SJCRH30 (cell line): ENCODE measurements at regions not wholly inside any gene's neighbourhood (a gene's known extent, or its start where the extent isn't known, plus 50 kb on each side); places are given as distances from the start of the nearest gene placed in this dataset.

ENCODE experiments used
- DNase-seq, 2 experiments: peaks; one replicate each; pipeline ENCODE4 v3.0.0-alpha.2; 2015 to 2020
- H3K27ac ChIP-seq: fragments of 250-450 bp; sonication (Bioruptor Pico); 2 replicates; pipeline ENCODE4 v1.5.1; 2020; ENCODE audit warnings: mild to moderate bottlenecking, moderate library complexity
- H3K27me3 ChIP-seq: fragments of 250-450 bp; sonication (Bioruptor Pico); 2 replicates; pipeline ENCODE4 v1.5.1; 2020; ENCODE audit warnings: mild to moderate bottlenecking, moderate library complexity
- H3K36me3 ChIP-seq: fragments of 250-450 bp; sonication (Bioruptor Pico); 2 replicates; pipeline ENCODE4 v1.5.1; 2020; ENCODE audit warnings: mild to moderate bottlenecking, moderate library complexity
- H3K4me1 ChIP-seq: fragments of 250-450 bp; sonication (Bioruptor Pico); 2 replicates; pipeline ENCODE4 v1.5.1; 2020; ENCODE audit warnings: mild to moderate bottlenecking, moderate library complexity
- H3K4me3 ChIP-seq: fragments of 250-450 bp; sonication (Bioruptor Pico); 2 replicates; pipeline ENCODE4 v1.5.1; 2020; ENCODE audit warnings: mild to moderate bottlenecking, moderate library complexity
- H3K9me3 ChIP-seq: fragments of 250-450 bp; sonication (Bioruptor Pico); replicated peaks from 2 replicates; pipeline ENCODE4 v1.5.1; 2020; ENCODE audit warnings: mild to moderate bottlenecking, moderate library complexity

GRCh38 chr2:240227538-240228428, 87.3 kb upstream of the OTOS start:
- Histone ChIP-seq H3K9me3 (peaks cover 10% of the 10 kb centered on the region), H3K27ac (no peak overlapping the region), H3K4me1 (peaks cover 12% of the 10 kb centered on the region), H3K4me3 (no peak overlapping the region), H3K27me3 (peaks cover 5% of the 10 kb centered on the region; the same call in 1 of the 2 replicates), H3K36me3 (no peaks in the 10 kb centered on the region)
- peak in 1 of 2 experiments; percentile 2 for DNase-seq

DNA sequence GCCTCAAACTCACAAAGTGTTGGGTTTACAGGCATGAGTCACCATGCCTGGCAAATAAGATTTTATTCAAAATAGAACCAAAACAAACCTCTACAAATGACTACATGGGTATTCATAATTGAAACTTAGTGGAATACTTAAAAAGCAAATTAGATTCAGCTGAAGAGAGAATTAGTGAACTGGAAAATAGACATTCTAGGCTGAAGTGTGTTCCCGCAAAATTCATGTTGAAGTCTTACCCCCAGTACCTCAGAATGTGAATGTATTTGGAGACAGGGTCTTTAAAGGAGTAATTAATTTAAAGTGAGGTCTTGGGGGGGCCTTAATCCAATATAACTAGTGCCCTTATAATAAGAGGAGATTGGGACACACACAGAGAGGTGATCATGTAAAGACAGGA, 88.5 kb upstream of the OTOS start:
- DNase-seq, result no peak
- no peaks in the 10 kb centered on the region for H3K36me3 ChIP-seq
- H3K27ac ChIP-seq, result no peak overlapping the region
- H3K27me3 ChIP-seq, result no peaks in the 10 kb centered on the region; the same call in 1 of the 2 replicates
- no peak overlapping the region for H3K4me3 ChIP-seq
- peaks cover 12% of the 10 kb centered on the region for H3K4me1 ChIP-seq
- H3K9me3 ChIP-seq, result peaks cover 10% of the 10 kb centered on the region

DNA sequence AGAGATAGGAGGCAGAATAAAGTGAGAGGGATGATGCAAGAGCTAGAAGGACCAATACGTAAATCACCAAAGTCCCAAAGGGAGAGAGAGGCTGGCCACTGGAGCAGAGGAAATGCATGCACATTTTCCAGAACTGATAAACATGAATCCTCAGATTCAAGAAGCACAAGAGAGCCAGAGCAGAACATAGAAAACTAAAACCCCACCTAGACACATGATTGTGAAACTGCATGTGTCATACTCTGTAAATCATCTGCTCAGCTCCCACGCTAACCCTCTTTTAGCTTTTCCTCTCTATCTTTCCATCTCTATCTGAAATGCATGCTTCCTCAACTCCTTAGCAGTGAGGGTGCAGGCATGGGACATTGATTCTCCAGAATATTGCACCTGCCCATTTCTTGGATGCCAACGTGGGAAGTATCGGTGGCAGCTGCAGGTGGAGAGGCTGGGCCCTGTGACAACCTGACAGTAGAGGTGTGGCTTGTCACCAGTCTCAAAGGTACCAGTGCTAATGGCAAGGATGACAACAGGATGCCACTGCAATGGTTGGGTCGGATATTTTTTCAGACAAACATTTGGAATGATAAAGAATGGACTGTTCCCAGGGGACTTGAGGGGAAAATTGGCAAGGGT, 89.3 kb upstream of the OTOS start:
- Histone ChIP-seq H3K27ac (no peak overlapping the region), H3K36me3 (no peaks in the 10 kb centered on the region), H3K9me3 (peaks cover 10% of the 10 kb centered on the region), H3K4me3 (no peak overlapping the region), H3K4me1 (peaks cover 12% of the 10 kb centered on the region), H3K27me3 (no peaks in the 10 kb centered on the region)
- DNase-seq, result peak in 1 of 2 experiments; percentile 0

GRCh38 chr2:240230291-240230931, 90.0 kb upstream of the OTOS start:
- Histone ChIP-seq H3K36me3 (no peaks in the 10 kb centered on the region), H3K4me1 (peaks cover 12% of the 10 kb centered on the region), H3K27ac (no peak overlapping the region), H3K4me3 (no peak overlapping the region), H3K27me3 (no peaks in the 10 kb centered on the region), H3K9me3 (peaks cover 10% of the 10 kb centered on the region)
- DNase-seq, result peak in 1 of 2 experiments; percentile 1

- Histone ChIP-seq H3K9me3 (peaks cover 10% of the 10 kb centered on the region), H3K36me3 (no peaks in the 10 kb centered on the region), H3K4me3 (no peak overlapping the region), H3K27me3 (no peaks in the 10 kb centered on the region), H3K27ac (no peak overlapping the region), H3K4me1 (peaks cover 21% of the 10 kb centered on the region)
- peak in 1 of 2 experiments; percentile 1 for DNase-seq
Measured at GRCh38 chr2:240231838-240232244, 91.4 kb upstream of the OTOS start.

GRCh38 chr2:240232264-240232915, 91.9 kb upstream of the OTOS start:
- peaks cover 10% of the 10 kb centered on the region for H3K9me3 ChIP-seq
- H3K36me3 ChIP-seq, result no peaks in the 10 kb centered on the region
- H3K27ac ChIP-seq, result no peak overlapping the region
- DNase-seq, result no peak
- no peaks in the 10 kb centered on the region for H3K27me3 ChIP-seq
- H3K4me3 ChIP-seq, result no peak overlapping the region
- peaks cover 16% of the 10 kb centered on the region for H3K4me1 ChIP-seq

DNA sequence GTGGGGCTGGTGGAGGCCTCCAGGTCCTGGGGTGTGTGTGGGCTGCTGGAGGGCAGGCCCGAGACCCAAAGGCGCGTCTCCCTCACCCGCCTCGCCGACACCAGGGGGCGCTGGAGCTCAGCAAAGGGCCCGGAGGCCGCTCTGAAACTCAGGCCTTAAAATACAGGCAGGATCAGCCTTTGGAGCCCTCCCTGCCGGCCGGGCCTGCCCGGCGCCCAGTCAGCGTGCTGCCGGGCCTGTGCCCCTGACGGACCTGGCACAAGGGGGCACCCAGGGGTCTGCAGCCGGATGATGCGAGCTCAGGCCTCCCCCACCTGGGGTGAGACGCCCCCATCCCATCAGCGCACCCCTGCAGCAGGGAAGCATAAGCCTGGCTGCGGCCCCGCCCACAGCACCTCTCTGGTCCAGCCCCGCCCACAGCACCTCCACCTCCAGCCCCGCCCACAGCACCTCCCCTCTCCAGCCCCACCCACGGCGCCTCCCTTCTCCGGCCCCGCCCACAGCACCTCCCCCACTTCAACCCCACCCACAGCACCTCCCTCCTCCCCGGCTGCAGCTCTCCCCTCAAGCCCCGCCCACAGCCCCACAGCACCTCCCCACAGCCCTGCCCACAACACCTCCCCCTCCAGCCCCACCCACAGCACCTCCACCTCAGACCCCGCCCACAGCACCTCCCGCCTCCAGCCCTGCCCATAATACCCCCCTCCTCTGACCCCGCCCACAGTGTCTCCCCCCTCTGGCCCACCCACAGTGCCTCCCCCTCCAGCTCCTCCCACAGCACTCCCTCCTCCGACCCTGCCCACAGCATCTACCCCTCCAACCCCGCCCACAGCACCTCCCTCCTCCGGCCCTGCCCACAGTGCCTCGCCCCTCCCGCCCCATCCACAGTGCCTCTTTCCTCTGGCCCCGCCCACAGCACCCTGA, 92.8 kb upstream of the OTOS start:
- Histone ChIP-seq H3K9me3 (peaks cover 10% of the 10 kb centered on the region), H3K36me3 (no peaks in the 10 kb centered on the region), H3K4me1 (peaks cover 19% of the 10 kb centered on the region), H3K4me3 (peak overlapping the region; percentile 30), H3K27ac (no peak overlapping the region), H3K27me3 (no peaks in the 10 kb centered on the region)
- DNase-seq, result peak; percentile 91 to 92

DNA sequence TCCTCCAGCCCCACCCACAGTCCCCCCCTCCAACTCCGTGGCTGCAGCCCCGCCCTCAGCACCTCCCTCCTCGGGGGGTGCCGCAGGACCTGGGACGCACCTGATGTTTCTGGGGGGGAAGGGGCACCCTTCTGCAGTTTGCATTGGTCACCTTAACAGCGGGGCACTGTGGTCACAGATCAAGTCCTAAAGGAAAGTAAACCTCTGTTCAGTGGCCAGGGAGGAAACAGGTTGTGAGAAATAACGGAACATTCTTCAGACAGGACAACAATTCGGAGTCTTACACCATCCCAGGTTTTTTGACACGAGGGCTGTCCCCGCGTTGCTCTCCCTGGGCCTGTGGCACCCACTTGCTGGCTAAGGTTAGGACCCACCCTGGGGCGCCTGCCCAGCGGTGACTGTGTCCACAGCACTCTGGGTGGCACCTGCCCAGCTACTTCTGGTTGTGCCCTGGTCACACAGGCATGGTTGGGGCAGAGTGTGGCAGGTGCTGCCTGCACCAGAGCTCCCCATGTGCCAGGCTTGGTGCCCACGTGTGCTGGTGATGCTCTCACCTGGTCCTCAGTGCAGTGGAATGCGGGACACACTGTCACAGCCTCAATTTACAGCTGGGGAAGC, 93.5 kb upstream of the OTOS start:
- Histone ChIP-seq H3K36me3 (no peaks in the 10 kb centered on the region), H3K4me3 (no peak overlapping the region)
- no peak for DNase-seq

GRCh38 chr2:240234503-240234951, 94.1 kb upstream of the OTOS start:
- Histone ChIP-seq H3K27ac (no peak overlapping the region), H3K4me3 (no peak overlapping the region), H3K27me3 (no peaks in the 10 kb centered on the region), H3K9me3 (peaks cover 3% of the 10 kb centered on the region), H3K36me3 (no peaks in the 10 kb centered on the region), H3K4me1 (peaks cover 24% of the 10 kb centered on the region)
- DNase-seq, result peak in 1 of 2 experiments; percentile 4

More for the DNA sequence above, 93.5 kb upstream of the OTOS start:
- Histone ChIP-seq H3K27ac (no peak overlapping the region), H3K9me3 (peaks cover 8% of the 10 kb centered on the region), H3K4me1 (peaks cover 19% of the 10 kb centered on the region), H3K27me3 (no peaks in the 10 kb centered on the region)

- Histone ChIP-seq H3K27ac (no peak overlapping the region), H3K27me3 (no peaks in the 10 kb centered on the region), H3K36me3 (no peaks in the 10 kb centered on the region), H3K4me1 (peaks cover 31% of the 10 kb centered on the region), H3K9me3 (no peaks in the 10 kb centered on the region), H3K4me3 (no peak overlapping the region)
- DNase-seq, result no peak
Measured at GRCh38 chr2:240235149-240235803, 94.8 kb upstream of the OTOS start.

GRCh38 chr2:240235811-240236210, 95.4 kb upstream of the OTOS start:
- no peak for DNase-seq
- H3K4me3 ChIP-seq, result no peak overlapping the region
- peaks cover 37% of the 10 kb centered on the region for H3K4me1 ChIP-seq
- H3K27me3 ChIP-seq, result no peaks in the 10 kb centered on the region
- no peak overlapping the region for H3K27ac ChIP-seq
- no peaks in the 10 kb centered on the region for H3K36me3 ChIP-seq
- no peaks in the 10 kb centered on the region for H3K9me3 ChIP-seq

DNA sequence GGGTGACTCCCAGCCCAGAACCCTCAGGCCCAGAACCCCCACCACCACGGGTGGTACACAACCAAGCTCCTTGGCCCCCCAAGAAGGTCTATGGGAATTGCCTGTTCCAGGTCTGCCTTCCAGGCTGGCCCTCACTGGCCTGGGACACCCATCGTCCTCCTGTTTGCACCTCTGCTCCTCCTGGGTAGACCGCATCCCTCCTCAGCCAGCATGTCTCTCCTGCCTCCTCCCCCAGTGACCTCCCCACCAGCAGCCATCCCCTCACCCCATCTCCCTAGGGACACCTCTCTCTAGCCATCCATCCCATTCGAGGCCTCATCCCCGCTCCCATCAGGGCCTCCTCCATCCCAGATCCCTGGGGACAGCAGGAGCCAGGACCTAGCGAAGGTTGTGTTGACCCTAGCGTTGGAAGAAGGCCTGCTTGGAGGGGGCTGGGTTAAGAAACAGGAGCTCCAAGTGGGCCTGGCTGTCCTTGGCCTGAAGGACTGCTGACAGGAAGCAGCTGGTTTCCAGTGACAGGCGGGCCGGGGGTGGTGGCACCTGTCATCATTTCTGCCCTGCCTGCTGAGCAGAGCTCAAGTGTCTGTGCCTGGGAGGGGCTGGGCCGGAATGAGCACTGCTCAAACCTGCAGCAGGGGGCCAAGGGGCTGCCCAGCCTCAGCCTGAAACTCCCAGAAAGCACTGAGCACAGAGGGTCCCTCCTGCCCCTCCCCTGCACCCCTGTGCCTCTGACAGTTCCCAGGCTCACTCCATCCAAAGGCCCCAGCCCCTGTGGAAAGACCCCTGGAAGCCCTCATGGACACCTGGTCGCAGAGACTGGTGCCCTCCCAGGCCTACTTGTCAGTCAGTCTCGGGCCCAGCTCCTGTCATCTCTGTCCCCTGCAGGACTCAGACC, 96.0 kb upstream of the OTOS start:
- DNase-seq, result peak; percentile 96 to 97
- Histone ChIP-seq H3K4me3 (no peak overlapping the region), H3K36me3 (no peaks in the 10 kb centered on the region), H3K27me3 (no peaks in the 10 kb centered on the region), H3K27ac (peak overlapping the region; percentile 41; the same call in 1 of the 2 replicates), H3K4me1 (peaks cover 39% of the 10 kb centered on the region), H3K9me3 (no peaks in the 10 kb centered on the region)
